ENCODE measurements at regions not wholly inside any gene's neighbourhood (a gene's known extent, or its start where the extent isn't known, plus 50 kb on each side); places are given as distances from the start of the nearest gene placed in this dataset.

- TF ChIP-seq CTCF (conservative IDR thresholded peaks at IDR 0.05): no peak
- no peak for TF ChIP-seq EZH2 (IDR thresholded peaks at IDR 0.05; ENCODE audit: low read depth)
Measured at GRCh38 chr10:4676566-4676965, 149.4 kb upstream of the AKR1E2 start.
